OCI-LY3 (cell line): ENCODE measurements at regions not wholly inside any gene's neighbourhood (a gene's known extent, or its start where the extent isn't known, plus 50 kb on each side); places are given as distances from the start of the nearest gene placed in this dataset.

ENCODE experiments used
- H2AFZ ChIP-seq: fragments of 200-600, 300-600 bp; shearing (Covaris generic); 2 replicates; pipeline ENCODE4 v1.6.0; 2014; ENCODE audit warnings: antibody characterized with exemption, low read depth, low read length
- H3K27ac ChIP-seq: fragments of 200-600, 300-600 bp; sonication (generic); 2 replicates; pipeline ENCODE4 v1.5.1; 2014; ENCODE audit warnings: mild to moderate bottlenecking, low read length, moderate library complexity, mixed read lengths
- H3K27me3 ChIP-seq: fragments of 200-600, 300-600 bp; sonication (generic); 2 replicates; pipeline ENCODE4 v1.6.1; 2014; ENCODE audit warnings: low read depth, low read length, mixed read lengths
- H3K36me3 ChIP-seq: fragments of 200-600, 300-600 bp; sonication (generic); replicated peaks from 2 replicates; pipeline ENCODE3; 2014; ENCODE audit warnings: low read depth, low read length, mixed read lengths
- H3K4me1 ChIP-seq: fragments of 300-600, 200-600 bp; sonication (generic); 2 replicates; pipeline ENCODE4 v1.6.1; 2014; ENCODE audit warnings: low read length, mixed read lengths
- H3K4me2 ChIP-seq: fragments of 200-600, 300-600 bp; sonication (generic); 2 replicates; pipeline ENCODE4 v1.6.1; 2014; ENCODE audit warnings: low read length, mixed read lengths
- H3K4me3 ChIP-seq: fragments of 300-600, 200-600 bp; sonication (generic); 2 replicates; pipeline ENCODE4 v1.5.1; 2014; ENCODE audit warnings: antibody characterized with exemption, mild to moderate bottlenecking, low read length, moderate library complexity
- H3K79me2 ChIP-seq: fragments of 300-600, 200-600 bp; shearing (Covaris generic); 2 replicates; pipeline ENCODE4 v1.6.1; 2014; ENCODE audit warnings: mild to moderate bottlenecking, low read length, mixed read lengths
- H3K9ac ChIP-seq: fragments of 300-600, 200-600 bp; shearing (Covaris generic); 2 replicates; pipeline ENCODE4 v1.6.0; 2014; ENCODE audit warnings: mild to moderate bottlenecking, low read length, moderate library complexity
- H3K9me3 ChIP-seq: fragments of 200-600, 300-600 bp; shearing (Covaris generic); 2 replicates; pipeline ENCODE4 v1.6.1; 2014; ENCODE audit warnings: low read length, mixed read lengths; ENCODE audit not compliant: insufficient read depth
- H4K20me1 ChIP-seq: fragments of 200-600, 300-600 bp; sonication (generic); 2 replicates; pipeline ENCODE4 v1.6.1; 2016; ENCODE audit warnings: low read length, mixed read lengths; ENCODE audit not compliant: insufficient read depth
- EZH2phosphoT487 ChIP-seq: fragments of 200-600 bp; shearing (Covaris generic); IDR thresholded peaks from 2 replicates; pipeline ENCODE4 v1.6.1; 2018; ENCODE audit warnings: antibody characterized with exemption, mixed run types, low read depth
- TF ChIP-seq, protein P1 (sequence below): fragments of 200-600, 300-600 bp; sonication (generic); IDR thresholded peaks from 2 replicates; pipeline ENCODE4 v1.5.1; 2014; ENCODE audit warnings: antibody characterized with exemption, low read length, low read depth

DNA sequence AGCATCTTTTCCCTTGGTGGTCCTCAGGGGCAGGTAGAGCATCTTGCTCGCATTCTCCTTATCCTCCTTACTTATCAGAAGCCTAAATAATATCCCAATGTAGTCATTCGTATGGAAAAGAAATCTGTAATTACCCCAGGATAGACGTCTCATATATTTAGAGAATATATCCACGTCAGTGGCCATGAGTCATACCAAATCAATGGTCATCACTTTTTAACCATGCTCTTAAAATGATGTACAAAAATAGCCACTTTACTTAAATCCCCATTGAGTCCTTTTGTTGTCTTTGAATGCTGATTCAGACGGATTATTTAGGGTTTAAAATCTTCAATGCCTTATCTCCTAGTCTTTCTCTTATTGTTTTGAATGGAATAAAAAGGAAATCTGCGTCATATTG lies 231.7 kb upstream of the STXBP5 start:
- no peak overlapping the region for H3K4me2 ChIP-seq
- no peak overlapping the region for H2AFZ ChIP-seq
- no peaks in the 10 kb centered on the region for H3K4me1 ChIP-seq
- H3K27me3 ChIP-seq = no peaks in the 10 kb centered on the region
- H3K4me3 ChIP-seq = no peak overlapping the region
- TF ChIP-seq, protein P1, sequence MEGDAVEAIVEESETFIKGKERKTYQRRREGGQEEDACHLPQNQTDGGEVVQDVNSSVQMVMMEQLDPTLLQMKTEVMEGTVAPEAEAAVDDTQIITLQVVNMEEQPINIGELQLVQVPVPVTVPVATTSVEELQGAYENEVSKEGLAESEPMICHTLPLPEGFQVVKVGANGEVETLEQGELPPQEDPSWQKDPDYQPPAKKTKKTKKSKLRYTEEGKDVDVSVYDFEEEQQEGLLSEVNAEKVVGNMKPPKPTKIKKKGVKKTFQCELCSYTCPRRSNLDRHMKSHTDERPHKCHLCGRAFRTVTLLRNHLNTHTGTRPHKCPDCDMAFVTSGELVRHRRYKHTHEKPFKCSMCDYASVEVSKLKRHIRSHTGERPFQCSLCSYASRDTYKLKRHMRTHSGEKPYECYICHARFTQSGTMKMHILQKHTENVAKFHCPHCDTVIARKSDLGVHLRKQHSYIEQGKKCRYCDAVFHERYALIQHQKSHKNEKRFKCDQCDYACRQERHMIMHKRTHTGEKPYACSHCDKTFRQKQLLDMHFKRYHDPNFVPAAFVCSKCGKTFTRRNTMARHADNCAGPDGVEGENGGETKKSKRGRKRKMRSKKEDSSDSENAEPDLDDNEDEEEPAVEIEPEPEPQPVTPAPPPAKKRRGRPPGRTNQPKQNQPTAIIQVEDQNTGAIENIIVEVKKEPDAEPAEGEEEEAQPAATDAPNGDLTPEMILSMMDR = no peak
- no peak for TF ChIP-seq EZH2phosphoT487
- H3K79me2 ChIP-seq = no peaks in the 10 kb centered on the region
- H4K20me1 ChIP-seq = no peaks in the 10 kb centered on the region
- no peak overlapping the region for H3K27ac ChIP-seq
- H3K9ac ChIP-seq = no peak overlapping the region
- no peaks in the 10 kb centered on the region for H3K9me3 ChIP-seq
- no peaks in the 10 kb centered on the region for H3K36me3 ChIP-seq

GRCh38 chr6:146974351-146974750 lies 229.9 kb upstream of the STXBP5 start:
- Histone ChIP-seq H3K36me3 (no peaks in the 10 kb centered on the region), H3K9me3 (no peaks in the 10 kb centered on the region), H3K4me2 (no peak overlapping the region), H3K27me3 (no peaks in the 10 kb centered on the region), H4K20me1 (no peaks in the 10 kb centered on the region), H3K4me3 (no peak overlapping the region), H3K4me1 (no peaks in the 10 kb centered on the region), H2AFZ (no peak overlapping the region), H3K79me2 (no peaks in the 10 kb centered on the region), H3K27ac (no peak overlapping the region), H3K9ac (no peak overlapping the region)
- TF ChIP-seq, protein P1 = no peak
- TF ChIP-seq EZH2phosphoT487 = no peak

GRCh38 chr6:146975093-146975492 lies 229.1 kb upstream of the STXBP5 start:
- H3K4me3 ChIP-seq = no peak overlapping the region
- no peaks in the 10 kb centered on the region for H3K9me3 ChIP-seq
- H3K79me2 ChIP-seq = no peaks in the 10 kb centered on the region
- H3K4me1 ChIP-seq = no peaks in the 10 kb centered on the region
- H3K27me3 ChIP-seq = no peaks in the 10 kb centered on the region
- no peaks in the 10 kb centered on the region for H4K20me1 ChIP-seq
- H3K9ac ChIP-seq = no peak overlapping the region
- no peak for TF ChIP-seq EZH2phosphoT487
- TF ChIP-seq, protein P1 = no peak
- no peaks in the 10 kb centered on the region for H3K36me3 ChIP-seq
- H3K4me2 ChIP-seq = no peak overlapping the region
- H2AFZ ChIP-seq = no peak overlapping the region
- H3K27ac ChIP-seq = no peak overlapping the region

- no peaks in the 10 kb centered on the region for H3K9me3 ChIP-seq
- H3K79me2 ChIP-seq = no peaks in the 10 kb centered on the region
- H3K36me3 ChIP-seq = no peaks in the 10 kb centered on the region
- H3K4me3 ChIP-seq = no peak overlapping the region
- H3K27ac ChIP-seq = no peak overlapping the region
- H2AFZ ChIP-seq = no peak overlapping the region
- no peaks in the 10 kb centered on the region for H3K27me3 ChIP-seq
- H3K4me1 ChIP-seq = no peaks in the 10 kb centered on the region
- H3K4me2 ChIP-seq = no peak overlapping the region
- TF ChIP-seq, protein P1 = no peak
- TF ChIP-seq EZH2phosphoT487 = no peak
- H3K9ac ChIP-seq = no peak overlapping the region
- H4K20me1 ChIP-seq = no peaks in the 10 kb centered on the region
Measured at GRCh38 chr6:146980900-146981329, 223.3 kb upstream of the STXBP5 start.
